HL-60/S4 (cell line): ENCODE measurements at regions not wholly inside any gene's neighbourhood (a gene's known extent, or its start where the extent isn't known, plus 50 kb on each side); places are given as distances from the start of the nearest gene placed in this dataset.

Source experiments
- in situ Hi-C: fragments of 300-500 bp; cut with MboI; formaldehyde crosslinking; loops from 2 replicates; pipeline ENCODE4 v1.14.3; 2022; ENCODE audit warnings: low sequenced_read_pairs

- in situ Hi-C loops, result loop anchor here (10.0 to 25.0 kb wide), 3 partner anchors 111 to 661 kb away; no protein-coding TSS in a partner anchor
Observed at GRCh38 chr16:11401161-11402050, 56.1 kb downstream of the RMI2 start.

DNA sequence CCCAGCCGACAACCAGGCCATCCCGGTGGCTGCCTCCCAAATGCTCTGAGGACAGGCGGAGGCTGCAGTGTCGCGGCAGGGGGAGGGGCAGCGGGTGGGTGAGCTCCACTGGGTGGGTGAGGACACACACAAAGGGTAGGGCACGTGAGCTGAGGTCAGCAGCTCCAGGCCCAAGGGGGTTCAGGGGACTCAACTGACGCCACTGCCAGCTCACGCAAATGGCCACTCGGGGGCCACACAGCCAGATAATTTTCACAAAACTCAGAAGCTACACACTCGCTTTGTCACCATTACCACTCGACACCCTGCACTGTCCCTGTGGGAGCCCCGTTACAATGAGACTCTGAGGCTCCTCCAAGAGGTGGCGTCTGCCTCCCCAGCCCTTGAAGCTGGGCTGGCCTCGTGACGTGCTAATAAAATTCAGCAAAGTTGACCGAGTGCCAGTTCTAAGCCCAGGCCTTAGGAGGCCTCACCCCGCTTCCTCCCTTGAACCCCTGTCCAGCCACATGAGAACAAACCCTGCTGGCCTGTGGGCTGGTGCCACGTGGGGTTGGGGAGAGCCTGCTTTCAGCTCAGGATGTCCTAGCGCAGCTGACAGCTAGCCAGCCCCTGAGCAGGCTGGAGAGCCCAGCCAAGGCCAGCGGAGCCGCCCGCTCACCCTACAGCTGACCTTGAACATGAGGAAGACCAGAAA lies 56.9 kb downstream of the RMI2 start:
- in situ Hi-C loops, result loop anchor here (10.0 to 25.0 kb wide), 3 partner anchors 110 to 660 kb away; no protein-coding TSS in a partner anchor

- in situ Hi-C loops, result loop anchor here (10.0 to 25.0 kb wide), 3 partner anchors 109 to 659 kb away; no protein-coding TSS in a partner anchor
Observed at GRCh38 chr16:11402745-11403533, 57.7 kb downstream of the RMI2 start.

DNA sequence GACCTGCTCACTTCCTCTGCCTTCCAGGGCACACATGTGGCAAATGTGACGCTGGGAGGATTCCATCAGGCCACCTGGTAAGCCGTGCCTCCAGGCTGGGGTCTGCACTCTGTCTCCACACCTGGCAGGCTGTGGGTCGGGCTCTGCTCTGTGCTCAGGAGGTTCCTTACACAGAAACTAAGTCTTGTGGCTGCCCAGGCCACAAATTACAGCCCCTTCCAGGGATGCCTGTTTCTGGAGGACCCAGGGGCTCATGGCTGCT lies 58.2 kb downstream of the RMI2 start:
- in situ Hi-C loops, result loop anchor here (10.0 to 25.0 kb wide), 3 partner anchors 109 to 659 kb away; no protein-coding TSS in a partner anchor

- in situ Hi-C loops, result loop anchor here (10.0 to 25.0 kb wide), 3 partner anchors 108 to 658 kb away; no protein-coding TSS in a partner anchor
Observed at GRCh38 chr16:11403920-11404319, 58.7 kb downstream of the RMI2 start.

DNA sequence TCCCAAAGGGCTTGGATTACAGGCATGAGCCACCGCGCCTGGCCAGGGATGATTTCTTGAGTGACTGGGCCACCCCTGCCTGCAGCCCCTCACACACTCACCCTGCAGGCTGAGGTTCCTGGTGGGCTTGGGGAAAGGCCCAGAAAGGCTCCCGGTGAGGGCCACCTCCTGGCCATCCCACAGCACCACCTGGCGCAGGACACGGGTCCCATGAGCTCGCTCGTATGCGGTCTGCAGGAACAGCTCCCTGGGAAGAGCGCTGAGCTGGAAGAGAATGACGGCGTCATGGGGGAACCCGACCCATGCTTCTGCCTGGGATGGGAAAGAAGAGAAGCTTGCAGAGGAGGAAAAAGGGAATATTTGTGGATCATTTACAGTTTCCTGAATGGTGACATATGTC lies 59.3 kb downstream of the RMI2 start:
- in situ Hi-C loops, result loop anchor here (10.0 to 25.0 kb wide), 3 partner anchors 108 to 658 kb away; no protein-coding TSS in a partner anchor

- in situ Hi-C loops, result loop anchor here (10.0 to 25.0 kb wide), 3 partner anchors 107 to 657 kb away; no protein-coding TSS in a partner anchor
Observed at GRCh38 chr16:11405331-11406176, 60.3 kb downstream of the RMI2 start.

DNA sequence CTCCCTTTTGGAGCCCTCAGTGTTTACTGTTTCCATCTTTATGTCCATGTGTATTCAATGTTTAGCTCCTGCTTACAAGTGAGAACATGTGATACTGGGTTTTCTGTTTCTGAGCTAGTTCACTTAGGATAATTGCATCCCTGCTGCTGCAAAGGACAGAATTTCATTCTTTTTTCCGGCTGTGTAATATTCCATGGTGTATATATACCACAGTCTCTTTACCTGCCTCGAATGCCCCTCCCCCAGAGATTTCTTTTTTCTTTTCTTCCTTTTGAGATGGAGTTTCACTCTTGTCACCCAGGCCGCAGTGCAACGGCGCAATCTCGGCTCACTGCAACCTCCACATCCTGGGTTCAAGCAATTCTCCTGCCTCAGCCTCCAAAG lies 60.9 kb downstream of the RMI2 start:
- in situ Hi-C loops, result loop anchor here (10.0 to 25.0 kb wide), 3 partner anchors 106 to 656 kb away; no protein-coding TSS in a partner anchor

GRCh38 chr16:11407047-11407982 lies 62.1 kb downstream of the RMI2 start:
- in situ Hi-C loops, result loop anchor here (10.0 to 25.0 kb wide), 3 partner anchors 105 to 655 kb away; no protein-coding TSS in a partner anchor

- in situ Hi-C loops, result loop anchor here (10.0 to 25.0 kb wide), 3 partner anchors 104 to 654 kb away; no protein-coding TSS in a partner anchor
Observed at GRCh38 chr16:11408216-11408615, 63.0 kb downstream of the RMI2 start.

- in situ Hi-C loops, result loop anchor here (10.0 to 25.0 kb wide), 3 partner anchors 103 to 653 kb away; no protein-coding TSS in a partner anchor
Observed at GRCh38 chr16:11409398-11409797, 64.1 kb downstream of the RMI2 start.

DNA sequence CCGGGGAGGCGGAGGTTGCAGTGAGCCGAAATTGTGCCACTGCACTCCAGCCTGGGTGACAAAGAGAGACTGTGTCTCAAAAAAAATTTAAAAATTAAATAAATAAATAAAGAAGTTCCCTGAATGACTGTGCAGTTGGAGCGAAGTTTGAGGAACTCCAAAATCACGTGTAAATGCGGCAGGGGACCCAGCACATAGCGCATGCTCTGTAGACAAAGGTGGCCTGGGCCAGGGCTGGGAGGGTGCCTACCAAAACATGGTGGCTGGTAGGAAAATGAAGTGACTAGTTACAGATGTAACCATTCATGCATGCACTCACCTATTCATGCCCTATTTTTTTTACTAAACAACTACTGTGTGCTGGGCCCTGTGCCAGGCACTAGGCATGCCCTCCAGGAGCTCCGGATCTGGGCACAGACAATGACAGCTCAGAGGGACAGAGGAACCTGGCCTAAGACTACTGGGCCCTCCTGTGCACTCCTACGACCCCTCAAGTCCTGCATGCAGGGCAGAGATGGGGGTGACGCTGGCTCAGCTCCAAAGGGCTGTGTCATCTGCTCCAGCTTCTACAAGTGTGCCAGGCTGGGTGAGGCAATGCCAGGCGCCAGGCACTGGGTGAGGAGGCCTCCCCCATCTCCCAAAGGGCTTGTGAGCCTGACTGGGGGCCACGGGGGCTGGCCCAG lies 65.3 kb downstream of the RMI2 start:
- in situ Hi-C loops, result loop anchor here (25.0 kb wide), 2 partner anchors 102 to 652 kb away; no protein-coding TSS in a partner anchor

GRCh38 chr16:11411059-11411550 lies 65.8 kb downstream of the RMI2 start:
- in situ Hi-C loops, result loop anchor here (25.0 kb wide), 2 partner anchors 101 to 651 kb away; no protein-coding TSS in a partner anchor

DNA sequence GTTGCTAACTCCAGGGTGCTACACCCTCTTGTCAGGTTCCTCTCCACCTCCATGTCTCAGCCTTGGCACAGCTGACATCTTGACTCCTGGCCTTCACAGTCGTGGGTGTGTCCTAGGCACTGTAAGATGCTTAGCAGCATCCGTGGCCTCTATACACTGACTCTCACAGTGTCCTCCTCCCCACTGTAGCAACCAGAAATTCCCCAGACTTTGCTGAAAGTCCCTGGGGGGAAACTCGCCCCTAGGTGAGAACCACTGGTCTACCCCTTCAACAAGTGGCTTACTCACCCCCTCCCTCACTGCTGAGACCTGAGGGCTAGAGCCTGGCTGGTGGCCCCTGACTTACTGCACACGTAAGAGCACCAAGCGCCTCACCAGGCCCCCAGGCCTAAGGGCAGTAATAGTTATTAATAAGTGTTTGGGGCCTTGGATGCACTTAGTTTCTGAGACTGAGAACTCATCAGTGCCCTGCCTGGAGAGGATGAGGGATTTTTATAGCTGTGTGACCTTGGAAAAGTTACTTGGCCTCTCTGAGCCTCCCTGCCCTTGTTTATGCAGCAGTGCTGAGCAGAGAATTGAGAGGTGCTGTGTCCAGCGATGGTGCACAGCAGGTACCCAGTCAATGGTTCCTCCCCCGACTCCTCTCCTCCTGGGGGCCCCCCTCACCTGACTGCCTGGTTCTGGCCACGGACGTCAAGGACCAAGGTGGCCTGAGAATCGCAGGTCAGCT lies 67.1 kb downstream of the RMI2 start:
- in situ Hi-C loops, result loop anchor here (25.0 kb wide), 2 partner anchors 100 to 650 kb away; no protein-coding TSS in a partner anchor

- in situ Hi-C loops, result loop anchor here (25.0 kb wide), 2 partner anchors 99 to 649 kb away; no protein-coding TSS in a partner anchor
Observed at GRCh38 chr16:11412965-11413887, 68.0 kb downstream of the RMI2 start.
